GM19324 (cell line): ENCODE measurements at regions not wholly inside any gene's neighbourhood (a gene's known extent, or its start where the extent isn't known, plus 50 kb on each side); places are given as distances from the start of the nearest gene placed in this dataset.

Experiments used
- ATAC-seq: cut with Tn5 transposase; IDR thresholded peaks from one replicate; pipeline ENCODE4 v1.9.1; 2021; ENCODE audit warnings: mild to moderate bottlenecking, moderate library complexity; ENCODE audit not compliant: unreplicated experiment, low FRiP score

GRCh38 chr1:72885017-72885416 is 602.7 kb upstream of the NEGR1 start:
- ATAC-seq: no peak

- ATAC-seq: no peak
Observed at GRCh38 chr1:72869873-72870272, 587.5 kb upstream of the NEGR1 start.

DNA sequence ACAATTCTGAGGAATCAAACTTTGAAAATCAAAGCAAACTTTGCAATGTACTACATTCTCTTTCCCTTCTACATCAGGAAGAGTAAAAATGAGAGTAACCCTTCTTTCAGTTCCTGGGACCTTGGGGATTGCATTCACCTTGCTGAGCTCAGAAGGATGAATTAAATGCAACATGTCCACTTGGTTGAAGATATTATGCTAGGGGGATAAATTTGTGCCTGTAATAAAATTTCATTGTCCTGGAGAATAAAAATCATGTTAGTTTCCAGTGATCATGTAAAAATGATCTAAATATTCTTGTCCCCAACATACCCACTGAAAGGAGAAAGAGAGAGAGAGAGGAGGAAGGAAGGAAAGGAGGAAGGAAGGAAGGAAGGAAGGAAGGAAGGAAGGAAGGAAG is 587.1 kb upstream of the NEGR1 start:
- no peak for ATAC-seq

GRCh38 chr1:72851597-72851996 is 569.3 kb upstream of the NEGR1 start:
- no peak for ATAC-seq

DNA sequence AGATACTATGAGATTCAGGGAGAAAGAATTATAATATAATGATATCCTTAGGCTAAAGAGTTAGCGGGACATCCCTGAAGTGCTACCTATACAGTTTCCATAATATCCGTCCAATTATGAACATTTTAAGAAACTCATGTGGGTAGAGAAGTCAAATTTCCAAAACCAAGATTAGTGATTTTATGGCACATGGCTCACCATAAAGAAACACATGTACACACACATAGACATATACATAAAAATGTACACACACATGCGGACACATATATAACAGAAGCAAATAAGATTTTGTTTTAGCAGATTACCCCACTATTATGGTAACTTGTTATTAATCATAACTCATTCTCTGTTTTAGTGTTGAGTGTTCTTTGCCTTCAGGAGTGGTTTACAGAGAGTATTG is 566.7 kb upstream of the NEGR1 start:
- ATAC-seq: no peak

- ATAC-seq: no peak
Observed at GRCh38 chr1:72847651-72848050, 565.3 kb upstream of the NEGR1 start.

DNA sequence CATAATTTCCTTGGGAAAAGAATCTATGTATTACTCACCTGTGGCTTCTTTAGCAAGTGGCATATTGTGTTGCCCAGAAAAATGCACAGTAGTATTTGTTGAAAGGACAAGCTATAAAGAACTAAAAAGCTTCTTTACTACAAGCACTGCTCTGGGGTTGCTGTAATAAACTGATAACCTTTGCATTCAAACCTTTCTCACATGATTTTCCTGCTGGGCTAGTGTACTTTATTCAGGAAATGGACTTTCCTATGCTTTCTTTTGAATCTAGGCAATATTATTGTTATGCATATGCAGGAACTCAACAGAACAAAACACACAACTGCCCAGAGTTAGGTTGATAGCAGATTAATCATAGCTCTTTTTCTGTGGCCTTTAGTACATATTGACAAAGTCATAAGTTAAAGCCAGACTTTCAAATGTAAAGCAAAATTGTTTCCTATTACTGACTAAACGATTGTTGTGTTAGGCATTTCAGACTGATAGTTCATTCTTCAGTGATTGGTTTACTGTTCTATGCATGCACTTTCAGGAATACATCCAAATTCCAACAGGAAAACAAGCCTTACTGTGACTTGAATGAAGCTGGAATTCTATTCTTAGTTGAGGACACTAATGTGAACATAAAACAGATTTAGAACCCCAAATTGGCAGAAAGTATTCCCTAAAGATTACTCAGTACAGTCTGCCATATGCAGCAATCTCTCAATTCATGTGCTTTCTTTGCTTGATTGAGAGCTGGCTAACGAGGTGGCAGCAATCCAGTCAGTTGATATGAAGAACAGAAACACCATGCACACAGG is 564.3 kb upstream of the NEGR1 start:
- no peak for ATAC-seq

DNA sequence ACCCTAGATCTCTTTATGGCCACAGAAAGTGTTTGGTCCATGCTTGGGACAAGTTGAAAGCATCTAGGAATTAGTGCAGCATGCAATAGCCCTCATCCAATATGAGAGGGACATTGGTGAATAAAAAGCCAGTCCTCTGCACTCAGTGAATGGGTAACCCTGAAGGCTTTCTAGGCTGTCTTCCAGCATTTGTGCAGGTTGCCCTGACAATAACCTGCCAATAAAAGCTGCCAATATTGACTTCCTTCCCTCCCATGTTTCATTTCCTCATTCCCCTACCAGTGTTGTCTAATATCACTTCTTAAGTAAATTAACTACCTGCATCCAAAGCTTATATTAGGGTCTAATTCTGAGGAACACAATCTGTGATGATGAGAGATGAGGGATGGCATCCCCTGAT is 563.6 kb upstream of the NEGR1 start:
- no peak for ATAC-seq

DNA sequence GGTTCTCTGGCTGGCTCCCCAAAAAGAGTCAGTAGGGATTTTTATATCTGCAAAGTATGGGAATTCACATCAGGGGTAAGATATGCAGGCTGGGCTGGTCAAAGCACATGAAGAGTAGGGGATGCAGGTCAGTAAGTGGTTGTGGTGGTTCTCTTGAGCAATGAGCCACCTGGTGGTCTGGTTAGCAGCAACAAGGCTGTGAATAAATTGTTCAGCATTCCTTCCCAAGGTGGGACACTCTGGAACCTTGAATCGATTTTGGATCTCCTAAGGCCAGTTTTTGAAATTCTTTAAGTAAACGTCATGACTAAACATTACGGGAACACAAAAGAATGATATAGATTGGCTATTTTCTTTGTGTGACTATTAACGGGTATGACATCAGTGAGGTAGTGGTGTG is 563.0 kb upstream of the NEGR1 start:
- ATAC-seq: no peak

DNA sequence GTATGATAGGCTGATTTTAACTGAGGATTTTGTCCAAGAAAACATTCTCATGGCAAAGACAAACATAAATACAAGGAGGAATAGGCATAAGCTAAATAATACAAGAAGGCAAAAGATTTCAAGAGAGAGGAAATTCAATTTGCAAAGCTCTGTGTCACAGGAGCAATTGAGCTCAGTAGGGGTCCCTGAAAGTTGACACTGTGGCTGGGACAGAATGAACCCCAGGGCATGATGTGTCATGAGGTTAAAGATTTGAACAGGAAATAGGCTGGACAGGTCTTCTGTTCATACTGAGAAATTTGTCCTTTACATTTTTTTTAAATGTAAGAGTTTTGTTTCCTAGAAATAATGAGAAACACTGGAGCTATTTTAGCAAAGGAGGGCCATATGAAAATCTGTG is 555.4 kb upstream of the NEGR1 start:
- ATAC-seq: no peak

DNA sequence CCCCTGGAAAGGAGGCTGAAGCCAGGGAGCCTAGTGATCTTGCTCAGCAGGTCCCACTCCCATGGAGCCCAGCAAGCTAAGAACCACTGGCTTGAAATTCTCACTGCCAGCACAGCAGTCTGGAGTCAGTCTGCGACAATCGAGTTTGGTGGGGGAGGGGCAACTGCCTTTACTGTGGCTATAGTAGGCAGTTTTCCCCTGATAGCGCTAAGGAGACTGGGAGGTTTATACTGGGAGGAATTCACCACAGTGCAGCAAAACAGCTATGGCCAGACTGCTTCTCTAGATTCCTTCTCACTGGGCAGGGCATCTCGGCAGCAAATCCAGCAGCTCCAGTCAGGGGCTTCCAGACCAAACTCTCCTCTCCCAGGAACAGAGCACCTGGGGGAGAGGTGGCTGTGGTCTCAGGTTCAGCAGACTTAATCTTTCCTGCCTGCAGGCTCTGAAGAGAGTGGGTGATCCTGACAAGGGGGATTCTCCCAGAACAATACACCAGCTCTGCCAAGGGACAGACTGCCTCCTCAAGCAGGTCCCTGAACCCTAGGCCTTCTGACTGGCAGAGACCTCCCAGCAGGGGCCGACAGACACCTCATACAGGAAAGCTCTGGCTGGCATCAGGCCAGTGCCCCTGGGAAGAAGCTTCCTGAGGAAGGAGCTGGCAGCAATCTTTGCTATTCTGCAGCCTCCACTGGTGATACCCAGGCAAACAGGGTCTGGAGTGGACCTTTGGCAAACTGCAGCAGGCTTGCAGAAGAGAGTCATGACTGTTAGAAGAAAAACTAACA is 548.5 kb upstream of the NEGR1 start:
- no peak for ATAC-seq

DNA sequence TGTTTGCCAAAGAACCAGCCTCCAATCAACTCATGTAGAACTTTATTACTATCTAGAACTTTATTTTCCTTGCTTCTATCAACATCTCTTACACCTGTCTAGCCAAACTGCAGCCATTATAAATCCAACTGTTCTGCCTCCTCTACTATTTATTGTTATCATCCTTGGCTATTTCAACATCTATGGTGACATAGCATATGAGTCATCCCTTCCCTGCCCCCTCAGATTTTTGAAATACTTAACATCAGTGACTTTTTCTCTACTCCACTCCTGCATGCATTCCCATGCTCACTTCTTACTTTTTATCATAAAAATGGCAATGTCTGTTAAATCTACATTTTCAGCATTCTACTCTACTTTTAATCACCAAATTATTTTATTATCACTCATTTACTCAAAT is 544.9 kb upstream of the NEGR1 start:
- no peak for ATAC-seq

GRCh38 chr1:72804541-72804940 is 522.2 kb upstream of the NEGR1 start:
- ATAC-seq: no peak

GRCh38 chr1:72781038-72781437 is 498.7 kb upstream of the NEGR1 start:
- ATAC-seq: no peak

DNA sequence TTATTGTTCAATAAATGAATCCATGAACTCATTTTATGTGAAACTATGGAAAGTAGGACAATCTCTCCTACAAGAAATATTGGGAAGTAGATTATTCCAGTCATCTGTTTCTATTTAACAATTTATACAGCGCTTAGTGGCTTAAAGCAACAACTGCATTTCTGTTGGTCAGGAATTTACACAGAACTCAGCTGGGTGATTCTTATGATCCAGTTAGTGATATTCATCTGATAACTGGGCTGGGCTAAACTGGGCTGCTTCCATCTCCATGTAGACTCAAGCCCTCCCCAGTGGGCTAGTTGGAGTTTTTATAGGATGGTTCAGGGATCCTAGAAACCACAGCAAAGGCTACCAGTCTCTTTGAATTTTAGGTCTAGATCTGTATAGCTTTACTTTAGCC is 497.9 kb upstream of the NEGR1 start:
- ATAC-seq: no peak

- no peak for ATAC-seq
Observed at GRCh38 chr1:72777918-72778317, 495.6 kb upstream of the NEGR1 start.

GRCh38 chr1:72763481-72763880 is 481.1 kb upstream of the NEGR1 start:
- no peak for ATAC-seq

GRCh38 chr1:72759486-72759885 is 477.1 kb upstream of the NEGR1 start:
- ATAC-seq: no peak

- ATAC-seq: no peak
Observed at GRCh38 chr1:72757843-72758242, 475.5 kb upstream of the NEGR1 start.

DNA sequence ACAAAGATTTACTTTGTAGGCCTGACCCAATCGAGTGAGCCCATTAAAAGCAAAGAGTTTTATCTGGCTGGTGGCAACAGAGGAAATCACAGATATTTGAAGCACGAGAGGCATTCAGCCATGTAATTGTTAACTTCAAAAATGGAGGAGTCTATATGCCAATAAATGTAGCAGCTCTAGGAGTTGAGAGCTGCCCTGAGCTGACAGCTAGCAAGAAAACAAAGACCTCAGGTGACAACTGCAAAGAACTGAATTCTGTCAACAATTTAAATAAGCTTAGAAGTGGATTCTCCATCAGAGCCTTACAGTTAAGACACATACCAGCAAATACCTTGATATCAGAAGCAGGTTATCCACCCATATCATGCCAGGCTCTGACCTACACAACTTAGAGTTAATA is 463.1 kb upstream of the NEGR1 start:
- no peak for ATAC-seq

DNA sequence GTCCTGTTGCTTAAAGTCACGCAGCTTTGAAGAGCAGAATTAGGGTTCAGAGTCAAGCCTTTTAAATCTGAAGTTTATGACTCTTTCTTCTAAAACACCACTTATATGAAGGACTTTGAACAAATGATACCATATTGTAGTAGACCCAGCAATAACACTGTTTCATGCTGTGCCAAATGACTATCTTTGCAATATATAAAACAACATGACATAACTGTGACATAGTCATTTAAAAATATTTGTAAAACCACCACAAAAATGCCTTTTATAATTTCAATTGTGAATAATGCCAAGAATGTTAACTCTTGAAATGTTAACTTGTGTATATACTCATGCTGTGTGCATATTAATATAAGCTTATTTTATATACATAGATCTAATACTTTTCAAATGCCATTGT is 452.1 kb upstream of the NEGR1 start:
- no peak for ATAC-seq
